ENCODE measurements at regions not wholly inside any gene's neighbourhood (a gene's known extent, or its start where the extent isn't known, plus 50 kb on each side); places are given as distances from the start of the nearest gene placed in this dataset.
"Not testable (repeated sequence)": the region's sequence is repeated elsewhere in the genome, so short reads cannot be mapped to it uniquely, and the experiment has no call there.

DNA sequence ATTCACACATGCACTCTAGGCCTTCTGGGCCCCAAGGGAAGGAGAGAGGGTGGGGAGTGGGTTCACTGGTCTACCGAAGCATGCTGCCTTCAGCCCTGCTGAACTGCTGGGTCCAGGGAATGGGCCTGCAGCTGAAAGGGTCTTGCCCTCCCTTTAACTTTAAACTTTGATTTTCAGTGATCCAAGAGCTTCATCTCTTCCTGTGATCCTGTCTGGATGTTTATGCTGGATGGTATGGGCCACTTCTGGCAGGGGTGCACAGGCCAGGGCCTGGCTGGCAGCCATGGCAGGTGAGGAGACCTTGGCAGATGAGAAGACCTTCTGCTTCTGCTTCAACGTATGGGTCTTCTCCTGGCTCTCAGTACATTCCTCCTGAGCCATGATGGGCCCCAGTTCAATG is 156.7 kb downstream of the KCNJ18 start:
- not testable (repeated sequence) for H4K8ac ChIP-seq (replicated peaks; ENCODE audit: insufficient read length, low read depth, low read length); H3K23me2 ChIP-seq (ENCODE audit: insufficient read length, low read depth, low read length, poor library complexity, severe bottlenecking); H4K91ac ChIP-seq (ENCODE audit: insufficient read length, low read depth, low read length); H2BK20ac ChIP-seq (ENCODE audit: low read depth, low read length, poor library complexity, severe bottlenecking); H3K4ac ChIP-seq (ENCODE audit: low read depth, low read length); H3K9ac ChIP-seq (ENCODE audit: extremely low read depth, insufficient read length, low read length); H3K4me3 Mint-ChIP-seq; H3K79me1 ChIP-seq (ENCODE audit: insufficient read depth, low read depth, low read length, poor library complexity, severe bottlenecking); H2BK12ac ChIP-seq (ENCODE audit: insufficient read length, low read depth, low read length); H3K4me2 ChIP-seq (ENCODE audit: insufficient read depth, insufficient read length, low read length); H2BK15ac ChIP-seq (ENCODE audit: low read depth, low read length); H3K27me3 Mint-ChIP-seq (ENCODE audit: low read depth); H3K27ac ChIP-seq (ENCODE audit: insufficient read length, low read depth, low read length); H3K18ac ChIP-seq (ENCODE audit: insufficient read length, low read depth, low read length); H3K27me3 ChIP-seq (ENCODE audit: insufficient read depth, low read length); H2BK5ac ChIP-seq (ENCODE audit: insufficient read length, low read length); DNase-seq; H4K5ac ChIP-seq (ENCODE audit: insufficient read length, low read depth, low read length); H3K27ac Mint-ChIP-seq; H2BK120ac ChIP-seq (ENCODE audit: low read depth, low read length, poor library complexity, severe bottlenecking); H2AFZ ChIP-seq (ENCODE audit: low read length); H3K23ac ChIP-seq (ENCODE audit: insufficient read length, low read depth, low read length); H3K79me2 ChIP-seq (ENCODE audit: insufficient read depth, low read length); H3K4me1 Mint-ChIP-seq; H2AK5ac ChIP-seq (ENCODE audit: insufficient read length, low read length); H3K4me1 ChIP-seq (ENCODE audit: insufficient read depth, low read length); H3K56ac ChIP-seq (ENCODE audit: insufficient read length, low read depth, low read length); H4K20me1 ChIP-seq (ENCODE audit: control insufficient read depth, insufficient read depth, insufficient read length); H3T11ph ChIP-seq (ENCODE audit: low read length); H3K14ac ChIP-seq (ENCODE audit: insufficient read depth, low read length)
- peaks cover 18% of the 10 kb centered on the region for H3K9me3 ChIP-seq (ENCODE audit: control insufficient read depth, low read depth, low read length)
- WGBS (ENCODE audit: extremely low coverage, insufficient read length, low lambda C conversion rate) = no CpG with 5 or more reads among the region's 2 CpGs
- H3K9me3 Mint-ChIP-seq = peaks cover 23 to 35% of the 10 kb centered on the region in 2 experiments
- H3K36me3 Mint-ChIP-seq (ENCODE audit: insufficient read depth in 1 of 3, low read depth in 3 of 3) = peaks cover 5 to 18% (median 12%) of the 10 kb centered on the region in 3 experiments

DNA sequence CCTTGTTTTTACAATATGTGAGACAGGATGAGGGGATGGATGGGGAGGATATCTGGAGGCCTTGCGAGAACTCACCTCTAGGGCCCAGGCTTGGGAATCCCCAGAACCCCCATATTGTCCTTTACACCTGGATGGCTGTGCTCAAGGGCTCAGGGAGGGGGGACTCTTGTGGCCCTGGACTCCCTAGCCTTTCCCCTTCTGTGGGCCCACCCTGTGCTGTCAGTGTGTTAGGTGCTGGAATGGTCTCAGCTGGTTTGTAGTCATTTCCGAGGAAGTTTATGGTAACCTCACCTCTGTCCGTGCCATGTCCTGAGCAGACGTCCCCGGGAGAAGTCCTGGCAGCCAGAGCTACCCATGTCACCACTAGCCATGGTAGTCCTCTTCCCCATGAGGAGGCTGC is 158.3 kb downstream of the KCNJ18 start:
- H3K14ac ChIP-seq (ENCODE audit: insufficient read depth, low read length); H4K91ac ChIP-seq (ENCODE audit: insufficient read length, low read depth, low read length); H2AK5ac ChIP-seq (ENCODE audit: insufficient read length, low read length); H4K8ac ChIP-seq (replicated peaks; ENCODE audit: insufficient read length, low read depth, low read length); H3K4me1 Mint-ChIP-seq; H4K5ac ChIP-seq (ENCODE audit: insufficient read length, low read depth, low read length); H3K27ac Mint-ChIP-seq; H4K20me1 ChIP-seq (ENCODE audit: control insufficient read depth, insufficient read depth, insufficient read length); H2BK15ac ChIP-seq (ENCODE audit: low read depth, low read length); H3K23me2 ChIP-seq (ENCODE audit: insufficient read length, low read depth, low read length, poor library complexity, severe bottlenecking); H3K79me2 ChIP-seq (ENCODE audit: insufficient read depth, low read length); H2BK5ac ChIP-seq (ENCODE audit: insufficient read length, low read length); H3K23ac ChIP-seq (ENCODE audit: insufficient read length, low read depth, low read length); H2BK120ac ChIP-seq (ENCODE audit: low read depth, low read length, poor library complexity, severe bottlenecking); H2AFZ ChIP-seq (ENCODE audit: low read length); H3K18ac ChIP-seq (ENCODE audit: insufficient read length, low read depth, low read length); H3K4me3 Mint-ChIP-seq; H3K4me2 ChIP-seq (ENCODE audit: insufficient read depth, insufficient read length, low read length); H3K56ac ChIP-seq (ENCODE audit: insufficient read length, low read depth, low read length); H3T11ph ChIP-seq (ENCODE audit: low read length); H3K27me3 Mint-ChIP-seq (ENCODE audit: low read depth); DNase-seq; H3K9ac ChIP-seq (ENCODE audit: extremely low read depth, insufficient read length, low read length); H3K79me1 ChIP-seq (ENCODE audit: insufficient read depth, low read depth, low read length, poor library complexity, severe bottlenecking); H3K27me3 ChIP-seq (ENCODE audit: insufficient read depth, low read length); H3K27ac ChIP-seq (ENCODE audit: insufficient read length, low read depth, low read length); H2BK12ac ChIP-seq (ENCODE audit: insufficient read length, low read depth, low read length); H3K4me1 ChIP-seq (ENCODE audit: insufficient read depth, low read length); H3K4ac ChIP-seq (ENCODE audit: low read depth, low read length); H2BK20ac ChIP-seq (ENCODE audit: low read depth, low read length, poor library complexity, severe bottlenecking): not testable (repeated sequence)
- H3K9me3 ChIP-seq (ENCODE audit: control insufficient read depth, low read depth, low read length) = peaks cover 18% of the 10 kb centered on the region
- Mint-ChIP-seq H3K36me3 (ENCODE audit: insufficient read depth in 1 of 3, low read depth in 3 of 3) (peaks cover 4 to 11% (median 5%) of the 10 kb centered on the region in 3 experiments; a peak in 6 of 7 replicates), H3K9me3 (peaks cover 9 to 22% of the 10 kb centered on the region in 2 experiments)
- WGBS (ENCODE audit: extremely low coverage, insufficient read length, low lambda C conversion rate) = no CpG with 5 or more reads among the region's 5 CpGs
